GM19452 (cell line): ENCODE measurements at regions not wholly inside any gene's neighbourhood (a gene's known extent, or its start where the extent isn't known, plus 50 kb on each side); places are given as distances from the start of the nearest gene placed in this dataset.
A peak's percentile ranks its signal among the peaks of the same experiment; 100 is the strongest.

Experiments used
- ATAC-seq: cut with Tn5 transposase; IDR thresholded peaks from one replicate; pipeline ENCODE4 v1.9.1; 2021; ENCODE audit not compliant: unreplicated experiment

GRCh38 chr4:89665662-89666061 is 171.3 kb downstream of the SNCA start:
- no peak for ATAC-seq

GRCh38 chr4:89664521-89664920 is 172.4 kb downstream of the SNCA start:
- ATAC-seq: no peak

- no peak for ATAC-seq
These were observed 175.6 kb downstream of the SNCA start for GRCh38 chr4:89661173-89661899.

- ATAC-seq: no peak
These were observed 176.4 kb downstream of the SNCA start for GRCh38 chr4:89660444-89661172.

- ATAC-seq: peak; percentile 83
These were observed 178.3 kb downstream of the SNCA start for GRCh38 chr4:89658701-89659024.

- peak; percentile 57 for ATAC-seq
These were observed 178.8 kb downstream of the SNCA start for GRCh38 chr4:89657931-89658700.

GRCh38 chr4:89653012-89653411 is 183.9 kb downstream of the SNCA start:
- no peak for ATAC-seq

- ATAC-seq: no peak
These were observed 191.5 kb downstream of the SNCA start for GRCh38 chr4:89645482-89645881.

GRCh38 chr4:89641367-89641687 is 195.6 kb downstream of the SNCA start:
- no peak for ATAC-seq

GRCh38 chr4:89640620-89641366 is 196.2 kb downstream of the SNCA start:
- no peak for ATAC-seq

GRCh38 chr4:89639395-89639794 is 197.6 kb downstream of the SNCA start:
- ATAC-seq: no peak

GRCh38 chr4:89625599-89626293 is 211.2 kb downstream of the SNCA start:
- ATAC-seq: no peak

- ATAC-seq: no peak
These were observed 217.6 kb downstream of the SNCA start for GRCh38 chr4:89619206-89619962.

GRCh38 chr4:89618151-89618550 is 218.8 kb downstream of the SNCA start:
- ATAC-seq: no peak

- ATAC-seq: no peak
These were observed 219.6 kb downstream of the SNCA start for GRCh38 chr4:89617317-89617716.

- no peak for ATAC-seq
These were observed 220.6 kb downstream of the SNCA start for GRCh38 chr4:89616382-89616781.

- no peak for ATAC-seq
These were observed 221.9 kb downstream of the SNCA start for GRCh38 chr4:89615051-89615450.

GRCh38 chr4:89614155-89614554 is 222.8 kb downstream of the SNCA start:
- no peak for ATAC-seq

GRCh38 chr4:89610236-89610635 is 226.7 kb downstream of the SNCA start:
- ATAC-seq: no peak

GRCh38 chr4:89609756-89610155 is 227.2 kb downstream of the SNCA start:
- no peak for ATAC-seq
